ENCODE measurements at regions not wholly inside any gene's neighbourhood (a gene's known extent, or its start where the extent isn't known, plus 50 kb on each side); places are given as distances from the start of the nearest gene placed in this dataset.

GRCh38 chr17:77889866-77890760 is 68.4 kb upstream of the TNRC6C start:
- TF ChIP-seq CTCF (IDR thresholded peaks at IDR 0.05) = no peak
- TF ChIP-seq POLR2A (IDR thresholded peaks at IDR 0.05; ENCODE audit: low read depth) = no peak
- no peak for TF ChIP-seq EP300 (IDR thresholded peaks at IDR 0.05)
- TF ChIP-seq POLR2AphosphoS5 (IDR thresholded peaks at IDR 0.05) = no peak
- Histone ChIP-seq H3K27me3 (no peaks in the 10 kb centered on the region), H3K9me3 (no peaks in the 10 kb centered on the region), H3K27ac (replicated peaks in 1 of 4) (no peak overlapping the region), H3K4me1 (peaks cover 4 to 16% (median 10%) of the 10 kb centered on the region in 4 donors), H3K36me3 (no peaks in the 10 kb centered on the region), H3K4me3 (no peak overlapping the region)
- DNase-seq (ENCODE audit: extremely low spot score) = no peak
- intact Hi-C loops (cut with DNase I) = no loop called here
- 90% methylated on average over 28 of the region's 28 CpGs for WGBS

- intact Hi-C loops (cut with DNase I) = no loop called here
- H3K36me3 ChIP-seq = no peaks in the 10 kb centered on the region
- DNase-seq (ENCODE audit: extremely low spot score) = no peak
These were observed 67.7 kb upstream of the TNRC6C start for GRCh38 chr17:77890771-77891170.

GRCh38 chr17:77891602-77892001 is 66.9 kb upstream of the TNRC6C start:
- no peaks in the 10 kb centered on the region for H3K9me3 ChIP-seq
- 73% methylated on average over 8 of the region's 8 CpGs for WGBS
- TF ChIP-seq CTCF (IDR thresholded peaks at IDR 0.05) (no peak), POLR2AphosphoS5 (IDR thresholded peaks at IDR 0.05) (no peak), EP300 (IDR thresholded peaks at IDR 0.05) (no peak), POLR2A (IDR thresholded peaks at IDR 0.05; ENCODE audit: low read depth) (no peak)
- peaks cover 4 to 15% (median 10%) of the 10 kb centered on the region in 4 donors for H3K4me1 ChIP-seq
- DNase-seq (ENCODE audit: extremely low spot score) = no peak
- H3K4me3 ChIP-seq = no peak overlapping the region
- no peak overlapping the region for H3K27ac ChIP-seq (replicated peaks in 1 of 4)
- H3K27me3 ChIP-seq = no peaks in the 10 kb centered on the region
- intact Hi-C loops (cut with DNase I) = no loop called here
- H3K36me3 ChIP-seq = no peaks in the 10 kb centered on the region

More at GRCh38 chr17:77890771-77891170, 67.7 kb upstream of the TNRC6C start:
- 90% methylated on average over 2 of the region's 3 CpGs for WGBS
- Histone ChIP-seq H3K4me1 (peaks cover 4 to 16% (median 10%) of the 10 kb centered on the region in 4 donors), H3K27me3 (no peaks in the 10 kb centered on the region), H3K27ac (replicated peaks in 1 of 4) (no peak overlapping the region), H3K4me3 (no peak overlapping the region), H3K9me3 (no peaks in the 10 kb centered on the region)
- TF ChIP-seq POLR2AphosphoS5 (IDR thresholded peaks at IDR 0.05) (no peak), POLR2A (IDR thresholded peaks at IDR 0.05; ENCODE audit: low read depth) (no peak), CTCF (IDR thresholded peaks at IDR 0.05) (no peak), EP300 (IDR thresholded peaks at IDR 0.05) (no peak)

DNA sequence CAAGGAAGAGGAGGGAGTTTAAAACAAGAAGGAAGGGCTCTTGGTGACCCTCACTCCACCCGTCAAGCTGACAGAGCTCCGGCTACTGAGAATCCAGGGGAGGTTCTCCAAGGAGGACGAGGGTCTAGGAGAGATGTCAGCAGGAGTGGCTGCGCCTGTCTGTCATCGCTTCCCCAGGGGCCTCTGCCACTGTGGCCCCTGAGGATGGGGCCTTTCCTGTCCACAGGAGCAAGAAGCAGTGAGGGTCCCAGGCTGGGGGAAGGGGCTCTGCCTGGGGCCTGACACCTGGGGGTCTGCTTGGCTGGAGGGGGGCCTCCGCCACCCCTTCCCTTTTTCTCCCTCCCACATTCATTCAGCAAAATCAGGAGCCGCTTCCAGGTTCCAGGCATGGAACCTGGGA is 66.5 kb upstream of the TNRC6C start:
- WGBS = 82% methylated on average over 4 of the region's 7 CpGs
- H3K4me1 ChIP-seq = peaks cover 4 to 11% (median 8%) of the 10 kb centered on the region in 4 donors
- H3K9me3 ChIP-seq = no peaks in the 10 kb centered on the region
- H3K27me3 ChIP-seq = no peaks in the 10 kb centered on the region
- no peak overlapping the region for H3K27ac ChIP-seq (replicated peaks in 1 of 4)
- no peak for DNase-seq (ENCODE audit: extremely low spot score)
- H3K4me3 ChIP-seq = no peak overlapping the region
- intact Hi-C loops (cut with DNase I) = no loop called here
- H3K36me3 ChIP-seq = no peaks in the 10 kb centered on the region
- no peak for TF ChIP-seq POLR2AphosphoS5 (IDR thresholded peaks at IDR 0.05)
- TF ChIP-seq CTCF (IDR thresholded peaks at IDR 0.05) = no peak
- no peak for TF ChIP-seq EP300 (IDR thresholded peaks at IDR 0.05)
- TF ChIP-seq POLR2A (IDR thresholded peaks at IDR 0.05; ENCODE audit: low read depth) = no peak
